ENCODE measurements at regions not wholly inside any gene's neighbourhood (a gene's known extent, or its start where the extent isn't known, plus 50 kb on each side); places are given as distances from the start of the nearest gene placed in this dataset.

DNA sequence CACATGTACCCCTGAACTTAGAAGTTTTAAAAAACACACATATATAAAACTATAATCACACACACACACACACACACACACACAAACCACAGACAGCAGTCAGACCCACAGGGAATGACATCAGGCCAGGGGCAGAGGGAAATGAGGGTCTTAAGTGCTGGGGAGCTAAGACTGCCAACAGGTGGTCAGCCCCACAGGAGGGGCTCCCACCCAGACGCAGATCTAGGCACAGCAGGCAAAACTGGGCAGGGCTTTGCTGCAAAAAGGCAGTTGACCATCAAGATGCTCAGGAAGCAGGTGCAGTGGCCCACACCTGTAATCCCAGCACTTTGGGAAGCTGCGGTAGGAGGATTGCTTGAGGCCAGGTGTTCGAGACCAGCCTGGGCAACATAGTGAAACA is 121.0 kb upstream of the LSM14A start:
- RAD21 ChIA-PET (ENCODE audit: unreplicated experiment), result no interaction called here
- Histone ChIP-seq H4K20me1 (ENCODE audit: control insufficient read depth, insufficient read depth) (no peaks in the 10 kb centered on the region), H3K4me3 (no peak overlapping the region), H3K9me3 (replicated peaks; ENCODE audit: control insufficient read depth, insufficient read depth, low read length) (no peaks in the 10 kb centered on the region), H3K27me3 (replicated peaks in 1 of 2; ENCODE audit: control insufficient read depth in 2 of 2, insufficient read depth in 2 of 2, low read length in 1 of 2) (no peaks in the 10 kb centered on the region), H3K79me2 (ENCODE audit: control insufficient read depth, insufficient read depth, low read length) (no peaks in the 10 kb centered on the region), H2AFZ (ENCODE audit: control insufficient read depth, low read depth, low read length) (no peak overlapping the region), H3K4me2 (ENCODE audit: control insufficient read depth, insufficient read depth) (no peak overlapping the region), H3K4me1 (ENCODE audit: control insufficient read depth, insufficient read depth, low read length) (no peaks in the 10 kb centered on the region), H3K36me3 (ENCODE audit: control insufficient read depth in 2 of 2, insufficient read depth in 2 of 2, low read length in 1 of 2) (no peaks in the 10 kb centered on the region), H3K27ac (ENCODE audit: control insufficient read depth, insufficient read depth) (no peak overlapping the region), H3K9ac (ENCODE audit: control insufficient read depth, insufficient read depth, low read length) (no peak overlapping the region)
- no TSS peak for BruUV-seq (replicated peaks)
- intact Hi-C loops (cut with micrococcal nuclease; ENCODE audit: unreplicated experiment), result no loop called here
- TF ChIP-seq FOXK2 (IDR thresholded peaks at IDR 0.05) (no peak), SP1 (IDR thresholded peaks at IDR 0.05; ENCODE audit: low read depth, low read length) (no peak), MTA3 (IDR thresholded peaks at IDR 0.05; ENCODE audit: borderline replicate concordance, low read length) (no peak)
- TF ChIP-seq, protein P1, sequence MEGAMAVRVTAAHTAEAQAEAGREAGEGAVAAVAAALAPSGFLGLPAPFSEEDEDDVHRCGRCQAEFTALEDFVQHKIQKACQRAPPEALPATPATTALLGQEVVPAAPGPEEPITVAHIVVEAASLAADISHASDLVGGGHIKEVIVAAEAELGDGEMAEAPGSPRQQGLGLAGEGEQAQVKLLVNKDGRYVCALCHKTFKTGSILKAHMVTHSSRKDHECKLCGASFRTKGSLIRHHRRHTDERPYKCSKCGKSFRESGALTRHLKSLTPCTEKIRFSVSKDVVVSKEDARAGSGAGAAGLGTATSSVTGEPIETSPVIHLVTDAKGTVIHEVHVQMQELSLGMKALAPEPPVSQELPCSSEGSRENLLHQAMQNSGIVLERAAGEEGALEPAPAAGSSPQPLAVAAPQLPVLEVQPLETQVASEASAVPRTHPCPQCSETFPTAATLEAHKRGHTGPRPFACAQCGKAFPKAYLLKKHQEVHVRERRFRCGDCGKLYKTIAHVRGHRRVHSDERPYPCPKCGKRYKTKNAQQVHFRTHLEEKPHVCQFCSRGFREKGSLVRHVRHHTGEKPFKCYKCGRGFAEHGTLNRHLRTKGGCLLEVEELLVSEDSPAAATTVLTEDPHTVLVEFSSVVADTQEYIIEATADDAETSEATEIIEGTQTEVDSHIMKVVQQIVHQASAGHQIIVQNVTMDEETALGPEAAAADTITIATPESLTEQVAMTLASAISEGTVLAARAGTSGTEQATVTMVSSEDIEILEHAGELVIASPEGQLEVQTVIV (IDR thresholded peaks at IDR 0.05; ENCODE audit: borderline replicate concordance, partially characterized antibody), result no peak
- TF ChIP-seq, protein P2, sequence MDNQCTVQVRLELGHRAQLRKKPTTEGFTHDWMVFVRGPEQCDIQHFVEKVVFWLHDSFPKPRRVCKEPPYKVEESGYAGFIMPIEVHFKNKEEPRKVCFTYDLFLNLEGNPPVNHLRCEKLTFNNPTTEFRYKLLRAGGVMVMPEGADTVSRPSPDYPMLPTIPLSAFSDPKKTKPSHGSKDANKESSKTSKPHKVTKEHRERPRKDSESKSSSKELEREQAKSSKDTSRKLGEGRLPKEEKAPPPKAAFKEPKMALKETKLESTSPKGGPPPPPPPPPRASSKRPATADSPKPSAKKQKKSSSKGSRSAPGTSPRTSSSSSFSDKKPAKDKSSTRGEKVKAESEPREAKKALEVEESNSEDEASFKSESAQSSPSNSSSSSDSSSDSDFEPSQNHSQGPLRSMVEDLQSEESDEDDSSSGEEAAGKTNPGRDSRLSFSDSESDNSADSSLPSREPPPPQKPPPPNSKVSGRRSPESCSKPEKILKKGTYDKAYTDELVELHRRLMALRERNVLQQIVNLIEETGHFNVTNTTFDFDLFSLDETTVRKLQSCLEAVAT (IDR thresholded peaks at IDR 0.05), result no peak
- no peak for ATAC-seq
- in situ Hi-C loops (cut with MboI), result no loop called here
- 33% methylated on average over 3 of the region's 3 CpGs for WGBS (ENCODE audit: insufficient coverage, insufficient replicate concordance, low lambda C conversion rate, missing lambda C conversion rate)
- POLR2A ChIA-PET, result no interaction called here
- CTCF ChIA-PET, result interaction anchor here (1.5 kb wide), 1 partner anchor 9 kb away, joined by 11 read pairs; no protein-coding TSS in a partner anchor
- no peak for FAIRE-seq
- DNase-seq (ENCODE audit: low read depth, low spot score), result no peak
- SMC1A ChIA-PET (ENCODE audit: uncharacterized antibody, unreplicated experiment), result no interaction called here

Data from GM12878 (cell line).